GM20000 (cell line): ENCODE measurements at regions not wholly inside any gene's neighbourhood (a gene's known extent, or its start where the extent isn't known, plus 50 kb on each side); places are given as distances from the start of the nearest gene placed in this dataset.
"Not testable (repeated sequence)": the region's sequence is repeated elsewhere in the genome, so short reads cannot be mapped to it uniquely, and the experiment has no call there.

ENCODE experiments used
- DNase-seq: peaks from one replicate; pipeline ENCODE4 v3.0.0; 2012; ENCODE audit warnings: low spot score
- CTCF ChIP-seq: IDR thresholded peaks from 2 replicates; pipeline ENCODE4 v1.5.1; 2012; ENCODE audit warnings: mild to moderate bottlenecking, control low read depth; ENCODE audit errors: extremely low read depth, missing control alignments

- TF ChIP-seq CTCF: no peak
- DNase-seq: no peak
Observed at GRCh38 chr15:26119322-26119721, 256.2 kb upstream of the ATP10A start.

GRCh38 chr15:26115229-26115943 is 252.3 kb upstream of the ATP10A start:
- TF ChIP-seq CTCF: no peak
- DNase-seq: no peak

- DNase-seq: not testable (repeated sequence)
Observed at GRCh38 chr15:26114128-26114527, 251.0 kb upstream of the ATP10A start.

GRCh38 chr15:26113296-26113695 is 250.2 kb upstream of the ATP10A start:
- TF ChIP-seq CTCF: no peak
- no peak for DNase-seq

- no peak for TF ChIP-seq CTCF
- DNase-seq: no peak
Observed at GRCh38 chr15:26109203-26109602, 246.1 kb upstream of the ATP10A start.

- no peak for TF ChIP-seq CTCF
- DNase-seq: no peak
Observed at GRCh38 chr15:26106556-26106955, 243.4 kb upstream of the ATP10A start.

- no peak for TF ChIP-seq CTCF
- no peak for DNase-seq
Observed at GRCh38 chr15:26103002-26103404, 239.9 kb upstream of the ATP10A start.

- DNase-seq: no peak
- TF ChIP-seq CTCF: no peak
Observed at GRCh38 chr15:26102365-26102764, 239.2 kb upstream of the ATP10A start.
